ENCODE measurements at regions not wholly inside any gene's neighbourhood (a gene's known extent, or its start where the extent isn't known, plus 50 kb on each side); places are given as distances from the start of the nearest gene placed in this dataset.

GRCh38 chr20:39627765-39628164 is 665.6 kb downstream of the DHX35 start:
- TF ChIP-seq CTCF (IDR thresholded peaks at IDR 0.05) (no peak), POLR2A (IDR thresholded peaks at IDR 0.05) (no peak)
